BJ (cell line): ENCODE measurements at regions not wholly inside any gene's neighbourhood (a gene's known extent, or its start where the extent isn't known, plus 50 kb on each side); places are given as distances from the start of the nearest gene placed in this dataset.
"Not testable (repeated sequence)": the region's sequence is repeated elsewhere in the genome, so short reads cannot be mapped to it uniquely, and the experiment has no call there.

ENCODE experiments used
- CTCF ChIA-PET: fragments of 350-600 bp; formaldehyde crosslinking; extraction: SDS; loops from one replicate; lab custom pipeline; 2021; ENCODE audit warnings: antibody characterized with exemption, inconsistent platforms; lab: Yijun Ruan, JAX
- POLR2A ChIA-PET: fragments of 300-600 bp; sonication (Branson Sonifier 250); formaldehyde crosslinking; extraction: SDS; loops from one replicate; lab custom pipeline; 2021; ENCODE audit warnings: antibody characterized with exemption; lab: Charles Lee
- DNase-seq: peaks from one replicate; pipeline ENCODE4 v3.0.0-alpha.2; 2011; ENCODE audit warnings: low read depth
- H3K27me3 ChIP-seq: 2 replicates; pipeline ENCODE4 v1.6.0; 2011; ENCODE audit warnings: low read length; ENCODE audit not compliant: control insufficient read depth, insufficient read depth
- H3K36me3 ChIP-seq: 2 replicates; pipeline ENCODE4 v1.5.1; 2011; ENCODE audit warnings: low read length; ENCODE audit not compliant: control insufficient read depth, insufficient read depth
- H3K4me3 ChIP-seq: 2 replicates; pipeline ENCODE4 v1.5.1; 2011; ENCODE audit warnings: low read depth, mild to moderate bottlenecking, control low read depth, low read length
- CTCF ChIP-seq: IDR thresholded peaks from 2 replicates; pipeline ENCODE4 v1.5.1; 2011; ENCODE audit warnings: low read depth, mild to moderate bottlenecking, control low read depth, inconsistent platforms, low read length, moderate library complexity; ENCODE audit not compliant: insufficient read depth

DNA sequence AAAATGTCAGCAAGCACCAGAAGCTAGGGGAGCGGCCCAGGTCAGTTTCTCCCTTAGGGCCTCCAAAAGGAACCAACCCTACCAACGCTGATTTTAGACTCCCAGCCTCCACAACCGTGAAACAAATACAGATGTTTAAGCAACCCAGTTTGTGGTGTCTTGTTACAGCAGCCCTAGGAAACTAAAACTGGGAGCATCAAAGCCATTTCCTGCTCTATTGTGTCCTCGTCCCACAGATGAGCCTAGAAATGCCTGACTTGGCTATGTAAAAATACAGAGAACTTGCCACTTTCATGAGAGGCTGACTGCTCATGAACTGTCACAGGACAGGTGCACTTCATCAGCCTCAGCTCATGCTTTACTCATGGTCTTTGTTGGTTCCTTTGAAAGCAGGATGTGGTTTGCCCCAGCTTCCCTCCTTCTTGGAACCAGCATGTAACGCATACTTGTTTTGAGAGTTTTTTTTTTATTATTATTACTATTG is 97.6 kb upstream of the SLC39A10 start:
- no peak overlapping the region for H3K4me3 ChIP-seq
- CTCF ChIA-PET = interaction anchor here (0.7 to 1.0 kb wide), 2 partner anchors 15 to 49 kb away, joined by 3 read pairs; no protein-coding TSS in a partner anchor
- DNase-seq = peak; percentile 77
- no peaks in the 10 kb centered on the region for H3K36me3 ChIP-seq
- POLR2A ChIA-PET = interaction anchor here (0.7 kb wide), 2 partner anchors 17 to 97 kb away, joined by 3 to 9 read pairs; partner anchors contain the start of gene SLC39A10
- TF ChIP-seq CTCF = no peak
- no peaks in the 10 kb centered on the region for H3K27me3 ChIP-seq

DNA sequence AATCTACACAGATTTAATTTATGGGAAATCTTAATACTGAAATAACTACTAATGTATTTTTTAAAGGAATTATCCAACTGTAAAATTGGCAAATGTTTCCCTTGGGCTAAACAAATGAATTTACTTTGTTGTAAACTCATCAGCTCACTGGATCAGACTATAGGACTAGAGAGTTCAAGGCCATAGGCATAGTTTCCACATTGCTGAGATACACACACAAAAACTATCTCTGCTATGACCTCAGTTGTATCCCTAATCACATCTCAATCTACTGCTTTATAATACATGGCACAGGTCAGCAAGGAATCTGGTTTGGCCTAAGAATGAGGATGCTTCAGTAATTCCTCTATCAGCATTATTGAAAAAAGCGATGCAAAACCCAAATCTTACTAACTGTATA is 101.1 kb upstream of the SLC39A10 start:
- POLR2A ChIA-PET = no interaction called here
- DNase-seq = no peak
- TF ChIP-seq CTCF = no peak
- no peaks in the 10 kb centered on the region for H3K27me3 ChIP-seq
- no peaks in the 10 kb centered on the region for H3K36me3 ChIP-seq
- H3K4me3 ChIP-seq = no peak overlapping the region
- CTCF ChIA-PET = interaction anchor here (0.6 kb wide), 1 partner anchor 732 kb away, joined by 4 read pairs; no protein-coding TSS in a partner anchor

- TF ChIP-seq CTCF = no peak
- ChIA-PET CTCF (no interaction called here), POLR2A (no interaction called here)
- no peak for DNase-seq
- H3K36me3 ChIP-seq = no peaks in the 10 kb centered on the region
- no peaks in the 10 kb centered on the region for H3K27me3 ChIP-seq
- H3K4me3 ChIP-seq = no peak overlapping the region
These were observed 104.4 kb upstream of the SLC39A10 start for GRCh38 chr2:195552581-195552980.

GRCh38 chr2:195548198-195548940 is 108.7 kb upstream of the SLC39A10 start:
- Histone ChIP-seq H3K36me3 (no peaks in the 10 kb centered on the region), H3K27me3 (no peaks in the 10 kb centered on the region), H3K4me3 (no peak overlapping the region)
- no peak for DNase-seq
- no peak for TF ChIP-seq CTCF
- POLR2A ChIA-PET = no interaction called here
- CTCF ChIA-PET = interaction anchor here (0.9 to 1.0 kb wide), 2 partner anchors 14 to 112 kb away, joined by 3 to 4 read pairs; no protein-coding TSS in a partner anchor

- H3K36me3 ChIP-seq, H3K4me3 ChIP-seq, DNase-seq, POLR2A ChIA-PET, H3K27me3 ChIP-seq: not testable (repeated sequence)
- CTCF ChIA-PET = interaction anchor here (1.0 kb wide), 1 partner anchor 113 kb away, joined by 4 read pairs; no protein-coding TSS in a partner anchor
These were observed 109.7 kb upstream of the SLC39A10 start for GRCh38 chr2:195547268-195547840.
